ENCODE measurements at regions not wholly inside any gene's neighbourhood (a gene's known extent, or its start where the extent isn't known, plus 50 kb on each side); places are given as distances from the start of the nearest gene placed in this dataset.

GRCh38 chr18:9016633-9017166 is 85.8 kb upstream of the NDUFV2 start:
- BruUV-seq (replicated peaks): no TSS peak
- no peak for TF ChIP-seq MAX (IDR thresholded peaks at IDR 0.05)
- TF ChIP-seq ZNF274 (IDR thresholded peaks at IDR 0.05; ENCODE audit: low read depth, low read length): no peak
- no peak for TF ChIP-seq EZH2 (IDR thresholded peaks at IDR 0.05)
- no peak for TF ChIP-seq POLR2AphosphoS5 (IDR thresholded peaks at IDR 0.05; ENCODE audit: low read depth, low read length)
- TF ChIP-seq TCF7L2 (IDR thresholded peaks at IDR 0.05; ENCODE audit: borderline replicate concordance, extremely low read depth, insufficient read depth, insufficient read length): no peak
- no peak for TF ChIP-seq YY1 (IDR thresholded peaks at IDR 0.05; ENCODE audit: extremely low read depth, insufficient replicate concordance, low read depth, low read length)
- TF ChIP-seq ELF1 (IDR thresholded peaks at IDR 0.05; ENCODE audit: borderline replicate concordance, low read depth): no peak
- Histone ChIP-seq H3K4me1 (ENCODE audit: control insufficient read depth in 1 of 2, insufficient read depth in 2 of 2, low read length in 2 of 2) (peaks cover 32 to 59% of the 10 kb centered on the region in 2 experiments), H3K4me3 (replicated peaks in 1 of 2; ENCODE audit: low read depth in 1 of 2, low read length in 2 of 2) (peak overlapping the region in 1 of 2 experiments; percentile 41; a peak in 3 of 4 replicates), H3K9ac (ENCODE audit: low read length) (peak overlapping the region; percentile 71), H2AFZ (ENCODE audit: low read depth, low read length, poor library complexity, severe bottlenecking) (peak overlapping the region; percentile 49), H3K36me3 (ENCODE audit: control insufficient read depth in 1 of 2, insufficient read depth in 2 of 2, low read length in 2 of 2) (no peaks in the 10 kb centered on the region), H4K20me1 (ENCODE audit: insufficient read depth) (no peaks in the 10 kb centered on the region), H3K27ac (ENCODE audit: low read depth, low read length) (peak overlapping the region; percentile 89), H3K4me2 (ENCODE audit: low read length) (peak overlapping the region; percentile 72), H3K79me2 (ENCODE audit: insufficient read depth, low read length) (no peaks in the 10 kb centered on the region), H3K9me3 (ENCODE audit: control insufficient read depth in 1 of 2, insufficient read depth in 1 of 2, low read depth in 1 of 2, low read length in 2 of 2) (no peaks in the 10 kb centered on the region), H3K27me3 (ENCODE audit: insufficient read depth, low read length) (no peaks in the 10 kb centered on the region), H3K9me2 (ENCODE audit: insufficient read depth) (no peaks in the 10 kb centered on the region)
- DNase-seq (ENCODE audit: low read depth, low spot score): no peak
- POLR2A ChIA-PET: interaction anchor here (1.1 to 1.7 kb wide), 3 partner anchors 20 to 1477 kb away, joined by 3 to 4 read pairs (median 3); no protein-coding TSS in a partner anchor
- intact Hi-C loops (cut with micrococcal nuclease): no loop called here
- CTCF ChIA-PET: interaction anchor here (0.9 to 1.1 kb wide), 2 partner anchors 9 to 57 kb away, joined by 4 read pairs; no protein-coding TSS in a partner anchor
- 0 out of 2 replicates have a peak, but pooled peaks have one; percentile 1 for ATAC-seq
- RAD21 ChIA-PET (ENCODE audit: low non-redundant PET in 1 of 2, low total read pairs in 2 of 2, uncharacterized antibody in 2 of 2, unreplicated experiment in 2 of 2): no interaction called here

Measured in HCT116 (cell line).